Stimulated activated CD4-positive, alpha-beta T cell treated with anti-CD3 and anti-CD28 coated beads, Interleukin-2, amount 100 ng/mL, for 4 hours (primary cell): ENCODE measurements at regions not wholly inside any gene's neighbourhood (a gene's known extent, or its start where the extent isn't known, plus 50 kb on each side); places are given as distances from the start of the nearest gene placed in this dataset.
"Not testable (repeated sequence)": the region's sequence is repeated elsewhere in the genome, so short reads cannot be mapped to it uniquely, and the experiment has no call there.

Experiments used
- DNase-seq: peaks from one replicate; pipeline ENCODE4 v3.0.0-alpha.2; 2020; ENCODE audit warnings: low read depth

DNA sequence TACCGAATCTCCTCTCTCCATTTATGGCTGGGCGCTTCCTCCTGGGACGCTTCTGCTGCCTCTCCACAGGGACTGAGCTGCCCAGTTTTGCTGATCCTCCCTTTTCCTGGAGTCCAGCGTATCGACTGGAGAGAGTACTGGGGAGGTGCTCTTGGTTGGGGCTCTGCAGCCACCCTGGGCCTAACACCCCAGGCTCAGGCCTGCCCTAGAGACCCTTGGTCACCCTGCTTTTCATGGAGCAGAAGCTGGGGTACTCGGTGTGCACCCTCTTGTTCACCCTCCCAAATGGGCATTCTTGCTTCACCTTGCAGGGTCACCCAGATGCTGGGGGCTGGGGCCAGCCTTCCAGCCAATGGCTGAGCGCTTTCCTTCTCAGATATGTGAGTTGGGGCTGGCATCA lies 88.8 kb upstream of the RET start:
- no peak for DNase-seq

- DNase-seq, result peak; percentile 8
These were observed 88.1 kb upstream of the RET start for GRCh38 chr10:42988517-42989395.

GRCh38 chr10:42989481-42989921 lies 87.4 kb upstream of the RET start:
- DNase-seq, result no peak

DNA sequence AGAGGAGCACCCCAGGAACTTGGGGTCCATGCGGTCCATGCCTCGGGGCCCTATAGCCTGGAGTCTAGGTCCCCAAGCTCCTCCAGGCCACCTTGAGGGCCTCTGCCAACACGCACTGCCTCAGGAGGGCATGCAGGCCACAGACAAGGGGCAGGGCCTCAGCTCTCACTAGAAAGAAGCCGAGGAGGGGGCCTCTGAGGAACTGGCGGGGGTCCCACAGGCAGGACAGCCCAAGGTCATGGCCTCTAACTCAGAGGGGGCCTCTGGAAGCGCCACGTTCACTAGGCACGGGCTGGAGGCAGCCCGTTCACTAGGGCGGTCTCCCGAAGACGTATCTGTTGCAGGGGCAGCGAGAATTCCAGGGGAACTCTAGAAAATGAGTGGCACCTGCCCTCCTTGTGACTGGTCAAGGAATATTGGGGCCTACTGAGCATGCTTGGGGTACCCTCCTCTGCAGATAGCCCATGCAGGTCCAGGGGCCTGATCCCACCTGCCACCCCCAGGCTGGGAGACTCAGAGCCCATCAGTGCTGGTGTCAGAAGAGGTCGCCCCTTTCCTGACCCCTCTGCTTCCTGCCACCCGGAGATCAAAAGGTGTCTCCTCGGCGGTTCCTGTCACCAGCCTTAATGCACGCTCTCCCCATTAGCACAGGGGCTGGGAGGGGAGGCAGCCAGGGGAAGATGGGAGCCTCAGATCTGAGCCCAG lies 86.7 kb upstream of the RET start:
- no peak for DNase-seq

- DNase-seq, result no peak
These were observed 86.0 kb upstream of the RET start for GRCh38 chr10:42990721-42991441.

DNA sequence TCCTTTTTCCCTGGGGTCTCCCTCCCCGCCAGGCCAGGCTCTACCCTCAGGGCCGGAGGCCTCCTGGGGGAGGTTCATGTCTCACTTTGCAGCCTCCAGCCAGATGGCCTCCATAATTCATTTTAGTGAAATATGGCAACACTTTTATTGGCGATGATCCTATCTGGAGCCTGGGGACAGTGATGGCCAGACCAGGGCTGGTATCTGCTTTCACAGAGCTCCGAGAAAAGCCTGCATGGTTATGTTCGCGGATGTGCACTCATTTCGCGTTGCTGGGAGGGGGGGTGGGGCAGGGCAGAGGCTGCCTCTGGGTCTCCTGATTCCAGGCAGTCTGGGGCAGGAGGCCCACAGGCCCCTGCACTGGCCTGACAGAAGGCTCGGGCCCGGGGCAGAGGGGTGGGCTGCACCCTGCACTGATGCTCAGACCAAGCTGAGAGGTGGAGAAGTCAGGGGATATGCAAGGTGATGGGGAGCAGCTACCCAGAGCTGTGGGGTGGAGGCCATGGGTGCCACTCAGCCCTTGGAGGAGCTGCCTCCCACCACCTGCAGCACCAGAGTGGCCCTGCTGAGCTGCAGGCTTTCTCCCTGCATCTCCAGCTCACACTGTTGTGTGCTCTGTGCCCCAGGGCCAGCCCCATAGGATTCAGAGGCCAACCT lies 85.3 kb upstream of the RET start:
- no peak for DNase-seq

DNA sequence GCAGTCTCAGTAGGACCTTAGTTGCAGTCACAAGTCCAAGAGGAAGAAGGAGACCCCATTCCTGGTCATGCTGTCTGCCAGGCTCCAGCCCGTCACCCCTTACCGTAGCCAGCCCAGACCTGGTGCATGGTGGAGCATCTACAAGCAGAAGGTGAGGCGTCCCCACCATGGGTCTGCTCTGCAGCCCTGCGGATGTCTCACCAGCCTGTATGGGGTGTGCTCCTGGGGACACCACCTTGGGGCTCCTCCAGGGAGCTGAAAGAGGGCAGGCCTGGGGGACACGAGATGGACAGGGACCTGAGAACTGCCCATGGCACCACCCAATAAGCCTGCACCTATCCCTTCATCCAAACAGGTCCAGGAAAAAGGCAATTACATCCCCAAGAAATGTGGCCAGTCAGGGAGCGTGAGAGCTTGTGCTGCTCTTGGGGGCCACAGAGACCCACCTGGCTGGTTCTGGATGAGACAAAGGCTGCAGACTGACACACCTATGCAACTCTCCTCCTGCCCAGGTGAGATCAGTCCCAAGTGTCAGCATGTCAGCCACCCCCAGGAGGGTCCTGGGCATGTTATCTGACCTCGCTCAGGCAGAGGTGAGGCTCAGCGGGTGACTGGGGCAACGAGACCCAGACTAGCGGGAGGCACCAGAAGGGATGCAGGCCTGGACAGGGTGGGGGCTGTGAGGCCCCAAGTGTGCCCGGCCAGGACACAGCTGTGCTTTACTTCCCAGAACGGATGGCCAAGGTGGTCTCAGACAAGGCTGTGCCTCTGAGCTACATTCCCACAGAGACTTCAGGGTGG lies 84.5 kb upstream of the RET start:
- DNase-seq, result no peak

- DNase-seq, result no peak
These were observed 83.9 kb upstream of the RET start for GRCh38 chr10:42992957-42993390.

DNA sequence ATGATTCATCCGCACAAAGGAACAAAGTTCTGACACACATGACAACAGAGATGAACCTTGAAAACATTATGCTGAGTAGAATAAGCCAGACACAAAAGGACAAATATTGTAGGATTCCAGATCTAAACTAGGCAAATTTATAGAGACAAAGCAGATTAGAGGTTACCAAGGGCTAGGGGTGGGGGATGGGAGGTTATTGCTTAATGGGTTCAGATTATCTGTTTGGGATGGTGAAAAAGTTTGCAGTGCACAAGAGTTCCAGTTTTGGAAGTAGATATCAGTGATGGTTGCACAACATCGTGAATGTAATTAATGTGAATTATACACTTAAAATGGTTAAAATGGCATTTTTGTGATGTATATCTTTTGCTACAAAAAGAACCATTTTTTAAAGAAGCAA lies 82.0 kb upstream of the RET start:
- DNase-seq, result not testable (repeated sequence)

GRCh38 chr10:42995537-42995936 lies 81.3 kb upstream of the RET start:
- no peak for DNase-seq

GRCh38 chr10:42996588-42996987 lies 80.3 kb upstream of the RET start:
- DNase-seq, result no peak

DNA sequence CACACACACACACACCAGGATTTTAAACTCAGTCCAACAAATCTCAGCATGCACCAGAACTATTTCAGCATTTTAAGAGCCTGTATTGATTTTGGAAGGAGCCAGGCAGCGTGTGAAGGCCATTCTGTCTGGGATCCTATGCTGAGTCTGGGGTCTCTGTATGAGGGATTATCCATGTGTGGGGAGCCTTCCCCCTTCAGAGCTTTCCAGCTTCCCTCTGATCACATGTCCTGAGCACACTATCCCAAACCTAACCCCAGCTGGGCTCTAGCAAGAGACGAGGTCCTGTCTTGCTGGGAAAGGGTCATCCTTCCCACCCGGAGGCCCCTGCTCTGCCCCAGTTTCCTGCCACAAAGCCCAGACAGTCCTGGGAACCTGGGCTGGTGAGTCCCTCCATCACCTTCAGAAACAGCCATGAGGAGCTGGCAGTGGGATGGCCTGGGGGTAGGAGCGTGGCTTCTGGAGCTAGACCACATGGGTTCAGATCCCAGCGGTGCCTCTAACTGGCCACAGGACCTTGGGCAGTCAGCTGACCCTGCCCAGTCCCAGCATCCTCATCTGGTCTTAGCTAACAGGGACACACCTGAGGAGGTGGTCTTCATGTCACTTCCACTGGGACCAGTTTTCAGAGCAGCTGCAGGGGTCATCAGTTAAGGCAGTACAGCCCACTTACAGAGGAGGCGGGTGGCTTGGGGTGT lies 79.6 kb upstream of the RET start:
- DNase-seq, result no peak

DNA sequence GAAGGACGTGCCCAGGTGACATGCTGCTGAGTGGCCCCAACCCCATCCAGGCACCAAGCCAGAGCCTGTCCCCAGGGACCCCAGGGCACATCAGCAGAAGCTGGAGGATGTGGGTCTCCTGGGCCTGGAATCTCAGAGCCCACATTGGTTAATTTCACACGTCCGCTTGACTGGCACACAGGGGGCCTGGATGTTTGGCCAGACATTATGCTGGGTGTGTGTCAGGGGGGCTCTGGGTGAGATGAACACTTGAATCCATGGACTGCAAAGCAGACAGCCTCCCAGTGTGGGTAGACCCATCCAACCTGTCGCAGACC lies 79.1 kb upstream of the RET start:
- DNase-seq, result no peak

DNA sequence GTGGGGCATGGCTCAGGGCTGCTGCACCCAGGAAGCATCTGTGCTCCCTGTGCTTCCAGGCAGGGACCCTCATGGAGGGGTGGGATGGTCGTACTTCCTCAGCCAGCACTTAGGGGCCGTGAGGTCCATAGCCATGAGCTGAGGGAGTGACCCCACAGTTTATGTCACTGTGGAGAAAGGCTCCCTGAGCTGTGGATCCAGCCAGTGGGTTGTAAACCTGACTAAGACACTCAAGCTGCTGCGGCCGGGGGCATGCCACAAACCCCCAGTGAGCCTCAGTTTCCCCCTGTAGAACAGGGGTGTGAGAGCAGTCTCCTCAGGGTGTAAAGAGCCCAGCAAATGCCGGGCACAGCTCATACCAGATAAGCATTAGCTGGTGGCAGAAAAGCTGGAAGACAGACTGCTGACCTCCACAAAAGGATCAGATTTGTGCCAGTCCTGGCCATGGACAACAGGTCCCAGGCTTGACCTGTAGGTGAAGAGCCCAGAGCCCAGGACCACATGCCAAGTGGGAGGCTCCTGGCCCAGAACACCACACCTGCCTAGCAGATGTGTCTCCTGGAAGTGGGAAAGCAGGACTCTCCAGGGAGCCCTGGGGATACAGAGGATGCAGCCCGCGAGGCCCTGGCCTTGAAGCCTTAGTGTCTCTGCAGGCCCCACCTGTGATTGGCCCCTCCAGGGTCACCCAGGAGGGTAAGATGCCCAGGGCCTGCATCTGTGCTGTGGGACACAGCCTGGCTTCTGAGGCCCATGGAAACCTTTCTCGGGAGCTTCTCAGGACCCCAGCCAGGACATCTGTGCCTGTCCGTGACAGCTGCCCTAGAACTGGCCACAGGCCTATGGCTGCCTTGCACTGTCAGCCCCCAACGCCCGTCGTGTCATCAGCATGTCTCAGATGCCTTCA lies 78.1 kb upstream of the RET start:
- DNase-seq, result no peak

GRCh38 chr10:42999385-43000020 lies 77.4 kb upstream of the RET start:
- DNase-seq, result no peak

GRCh38 chr10:43000021-43000411 lies 76.9 kb upstream of the RET start:
- no peak for DNase-seq

DNA sequence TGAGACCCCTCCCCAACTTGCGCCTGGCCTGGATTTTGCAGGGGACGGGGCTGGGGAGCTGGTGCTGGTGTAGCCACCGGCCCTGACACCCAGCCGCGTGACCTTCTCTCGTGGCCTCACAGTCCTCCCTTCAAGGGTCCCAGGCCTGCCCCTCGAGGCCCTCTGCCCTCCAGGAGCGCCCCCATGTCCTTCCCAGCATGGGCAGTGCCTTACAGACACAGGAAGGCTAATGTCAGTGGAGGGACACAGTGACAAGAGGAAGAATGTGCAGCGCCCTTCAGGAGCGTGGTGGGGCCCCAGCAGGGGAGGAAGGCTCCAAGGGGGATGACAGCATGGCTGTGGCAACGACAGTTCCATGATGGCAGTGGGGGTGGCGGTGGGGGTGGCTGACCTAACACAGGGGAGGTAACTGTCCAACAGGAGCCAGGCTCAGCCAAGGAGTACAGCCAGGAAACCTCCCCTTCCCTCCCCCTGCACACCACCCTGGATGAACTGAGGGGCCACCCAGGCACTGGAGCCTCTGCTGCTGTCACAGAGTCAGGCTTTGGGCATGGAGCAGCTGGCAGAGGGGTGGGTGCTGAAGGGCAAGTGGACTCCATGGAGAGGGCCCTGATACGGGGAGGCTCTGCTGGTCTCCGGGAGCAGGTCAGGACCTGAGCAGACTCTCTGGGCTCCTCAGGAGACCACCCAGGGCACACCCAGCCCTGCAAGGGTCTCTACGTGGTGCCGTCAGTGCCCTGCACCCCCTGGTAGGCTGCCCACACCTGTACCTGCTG lies 76.0 kb upstream of the RET start:
- DNase-seq, result no peak

DNA sequence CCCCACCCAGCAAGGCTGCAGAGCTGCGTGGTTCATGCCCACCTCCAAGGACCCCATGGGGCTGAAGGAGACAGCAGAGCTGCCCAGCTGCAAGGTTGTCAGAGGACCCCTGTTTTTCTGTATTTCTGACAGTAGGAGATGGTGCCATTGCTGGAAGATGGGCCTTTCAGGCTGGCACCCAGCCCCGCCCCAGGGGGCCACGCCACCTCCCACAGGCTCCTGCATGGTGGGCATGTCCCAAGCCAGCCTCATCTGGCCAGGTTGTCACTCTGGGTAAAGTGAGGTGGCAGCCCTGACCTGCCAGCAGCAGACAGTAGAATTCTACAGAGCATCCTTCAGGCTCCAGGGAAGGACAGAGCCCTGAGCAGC lies 75.5 kb upstream of the RET start:
- no peak for DNase-seq

DNA sequence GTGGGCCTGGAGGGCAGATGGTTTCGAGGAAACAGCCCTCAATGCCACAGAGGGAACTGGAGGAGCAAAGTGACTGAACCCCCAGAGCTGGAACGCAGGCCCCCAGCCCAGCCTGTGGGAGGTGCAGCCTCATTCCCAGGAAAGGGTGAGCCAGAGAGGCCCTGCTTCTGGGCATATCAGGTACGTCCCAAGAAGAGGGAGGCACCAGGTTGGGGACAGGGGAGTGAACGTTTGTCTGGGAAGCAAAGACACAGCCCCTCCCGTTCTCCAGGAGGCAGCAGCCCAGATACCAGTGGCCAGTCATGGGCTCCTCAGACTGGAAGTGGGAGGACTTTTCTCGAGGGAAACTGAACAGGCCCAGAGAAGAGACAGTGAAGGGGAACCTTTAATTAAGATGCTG lies 74.3 kb upstream of the RET start:
- DNase-seq, result no peak
